Breast epithelium (tissue), 4 donors: ENCODE measurements at regions not wholly inside any gene's neighbourhood (a gene's known extent, or its start where the extent isn't known, plus 50 kb on each side); places are given as distances from the start of the nearest gene placed in this dataset.
A peak's percentile ranks its signal among the peaks of the same experiment; 100 is the strongest.

Source experiments
- DNase-seq, 2 donors: peaks; one replicate each; pipeline ENCODE4 v3.0.0-alpha.2; 2019; ENCODE audit warnings: low spot score in 2 of 2
- H3K27ac ChIP-seq, 2 donors: fragments of 200-600 bp; sonication (generic) in 1 of 2; one replicate each; pipeline ENCODE4 v1.5.1; 2016 to 2019; ENCODE audit warnings: mild to moderate bottlenecking in 1 of 2
- H3K27me3 ChIP-seq, 2 donors: fragments of 200-600 bp; sonication (generic) in 1 of 2; one replicate each; pipeline versions ENCODE4 v1.5.1 to v1.6.0; 2017 to 2019; ENCODE audit warnings: control low read depth in 1 of 2, mild to moderate bottlenecking in 1 of 2
- H3K36me3 ChIP-seq: fragments of 200-600 bp; one replicate; pipeline ENCODE4 v1.5.1; 2019
- H3K4me1 ChIP-seq, 2 donors: fragments of 200-600 bp; sonication (generic); one replicate each; pipeline ENCODE4 v1.5.1; 2016 to 2019; ENCODE audit warnings: control low read depth in 1 of 2
- H3K4me3 ChIP-seq, 3 donors: fragments of 200-600 bp; sonication (generic); 1 replicate in 2 of 3; 2 replicates in 1 of 3; pipeline ENCODE4 v1.5.1; 2016 to 2019; ENCODE audit warnings: mild to moderate bottlenecking in 3 of 3, moderate library complexity in 2 of 3
- H3K9me3 ChIP-seq, 2 donors: fragments of 200-600 bp; sonication (generic) in 1 of 2; one replicate each; pipeline ENCODE4 v1.5.1; 2016 to 2019; ENCODE audit warnings: control low read depth in 1 of 2
- CTCF ChIP-seq, 3 donors: fragments of 450-650 bp; IDR thresholded peaks; one replicate each; pipeline ENCODE4 v1.5.1; 2016 to 2017; ENCODE audit warnings: antibody characterized with exemption in 3 of 3, mild to moderate bottlenecking in 3 of 3, moderate library complexity in 3 of 3
- POLR2A ChIP-seq: fragments of 450-650 bp; IDR thresholded peaks from one replicate; pipeline ENCODE4 v1.6.1; 2016; ENCODE audit warnings: antibody characterized with exemption, mild to moderate bottlenecking, moderate library complexity
- POLR2AphosphoS5 ChIP-seq, 3 donors: sonication (generic); formaldehyde crosslinking; IDR thresholded peaks; one replicate each; pipeline ENCODE4 v1.6.1; 2017; ENCODE audit warnings: antibody characterized with exemption in 3 of 3
- intact Hi-C: fragments of 100-400 bp; cut with DNase I; formaldehyde crosslinking; loops from one replicate; pipeline ENCODE4 v1.15.1; 2023; ENCODE audit warnings: low total_unique reads

GRCh38 chrX:40471965-40472648 is 108.7 kb upstream of the ATP6AP2 start:
- no peaks in the 10 kb centered on the region for H3K9me3 ChIP-seq
- intact Hi-C loops: no loop called here
- peaks cover 2 to 50% of the 10 kb centered on the region in 2 donors for H3K27me3 ChIP-seq
- no peaks in the 10 kb centered on the region for H3K36me3 ChIP-seq
- peak; percentile 42 to 52 for DNase-seq
- peak overlapping the region in 1 of 2 donors; percentile 50 for H3K27ac ChIP-seq
- TF ChIP-seq POLR2A (no peak), CTCF (IDR thresholded peaks at IDR 0.05) (peak in 1 of 3 donors; percentile 28), POLR2AphosphoS5 (IDR thresholded peaks at IDR 0.05) (no peak)
- H3K4me1 ChIP-seq: peaks cover 0 to 4% of the 10 kb centered on the region in 2 donors
- peak overlapping the region in 1 of 3 donors; percentile 17 for H3K4me3 ChIP-seq

- intact Hi-C loops: no loop called here
- H3K36me3 ChIP-seq: no peaks in the 10 kb centered on the region
- TF ChIP-seq CTCF (IDR thresholded peaks at IDR 0.05): no peak
- no peak for TF ChIP-seq POLR2AphosphoS5 (IDR thresholded peaks at IDR 0.05)
- no peak for TF ChIP-seq POLR2A
- H3K27me3 ChIP-seq: peaks cover 2 to 38% of the 10 kb centered on the region in 2 donors
- H3K4me3 ChIP-seq: no peak overlapping the region
- H3K4me1 ChIP-seq: peaks cover 0 to 4% of the 10 kb centered on the region in 2 donors
- H3K9me3 ChIP-seq: no peaks in the 10 kb centered on the region
- DNase-seq: no peak
- no peak overlapping the region for H3K27ac ChIP-seq
These were observed 109.8 kb upstream of the ATP6AP2 start for GRCh38 chrX:40470830-40471429.

- Histone ChIP-seq H3K4me3 (no peak overlapping the region), H3K27me3 (peaks cover under 1 to 36% of the 10 kb centered on the region in 2 donors), H3K27ac (no peak overlapping the region), H3K36me3 (no peaks in the 10 kb centered on the region), H3K9me3 (no peaks in the 10 kb centered on the region), H3K4me1 (peaks cover 0 to 4% of the 10 kb centered on the region in 2 donors)
- DNase-seq: no peak
- TF ChIP-seq POLR2AphosphoS5 (IDR thresholded peaks at IDR 0.05) (no peak), CTCF (IDR thresholded peaks at IDR 0.05) (no peak), POLR2A (no peak)
- intact Hi-C loops: no loop called here
These were observed 111.5 kb upstream of the ATP6AP2 start for GRCh38 chrX:40469316-40469715.

GRCh38 chrX:40468033-40468846 is 112.5 kb upstream of the ATP6AP2 start:
- peak in 1 of 2 donors; percentile 74 for DNase-seq
- intact Hi-C loops: no loop called here

More at GRCh38 chrX:40468033-40468846, 112.5 kb upstream of the ATP6AP2 start:
- no peak for TF ChIP-seq POLR2A
- peak in 1 of 3 donors; percentile 32 for TF ChIP-seq POLR2AphosphoS5 (IDR thresholded peaks at IDR 0.05)
- peak in 2 of 3 donors; percentile 20 to 29 for TF ChIP-seq CTCF (IDR thresholded peaks at IDR 0.05)
- H3K36me3 ChIP-seq: no peaks in the 10 kb centered on the region
- no peaks in the 10 kb centered on the region for H3K9me3 ChIP-seq
- peak overlapping the region; percentile 73 to 76 for H3K27ac ChIP-seq
- H3K4me1 ChIP-seq: peaks cover 0 to 4% of the 10 kb centered on the region in 2 donors
- H3K27me3 ChIP-seq: peaks cover 0 to 35% of the 10 kb centered on the region in 2 donors
- H3K4me3 ChIP-seq: no peak overlapping the region
